Loucy (cell line): ENCODE measurements at regions not wholly inside any gene's neighbourhood (a gene's known extent, or its start where the extent isn't known, plus 50 kb on each side); places are given as distances from the start of the nearest gene placed in this dataset.
"Not testable (repeated sequence)": the region's sequence is repeated elsewhere in the genome, so short reads cannot be mapped to it uniquely, and the experiment has no call there.

Source experiments
- H2AFZ ChIP-seq: fragments of 200-600 bp; sonication (generic); 2 replicates; pipeline ENCODE4 v1.6.0; 2016; ENCODE audit warnings: antibody characterized with exemption, mild to moderate bottlenecking, low read length, moderate library complexity
- H3F3A ChIP-seq: fragments of 200-600 bp; 2 replicates; pipeline ENCODE4 v1.6.0; 2016; ENCODE audit warnings: antibody characterized with exemption, low read depth, mild to moderate bottlenecking
- H3K27me3 ChIP-seq: fragments of 200-600 bp; sonication (generic); 2 replicates; pipeline ENCODE4 v1.6.1; 2014; ENCODE audit warnings: low read length, mild to moderate bottlenecking; ENCODE audit not compliant: insufficient read depth, poor library complexity, severe bottlenecking
- H3K36me3 ChIP-seq: fragments of 200-600 bp; sonication (generic); 2 replicates; pipeline ENCODE4 v1.6.1; 2016; ENCODE audit warnings: low read length; ENCODE audit not compliant: insufficient read depth
- H3K4me1 ChIP-seq: fragments of 200-600 bp; sonication (generic); 2 replicates; pipeline ENCODE4 v1.5.1; 2014; ENCODE audit warnings: low read length, mild to moderate bottlenecking; ENCODE audit not compliant: insufficient read depth, poor library complexity, severe bottlenecking
- H3K4me2 ChIP-seq: fragments of 200-600 bp; sonication (generic); 2 replicates; pipeline ENCODE4 v1.6.0; 2014; ENCODE audit warnings: antibody characterized with exemption, low read length, low read depth, mild to moderate bottlenecking; ENCODE audit not compliant: poor library complexity, severe bottlenecking
- H3K4me3 ChIP-seq: fragments of 200-600 bp; sonication (generic); 2 replicates; pipeline ENCODE4 v1.5.1; 2014; ENCODE audit warnings: low read length, mild to moderate bottlenecking, mixed read lengths; ENCODE audit not compliant: poor library complexity, severe bottlenecking
- H3K79me2 ChIP-seq: fragments of 200-600 bp; sonication (generic); 2 replicates; pipeline ENCODE4 v1.6.1; 2014; ENCODE audit warnings: low read length; ENCODE audit not compliant: insufficient read depth
- H3K9ac ChIP-seq: fragments of 200-600 bp; sonication (generic); 2 replicates; pipeline ENCODE4 v1.6.0; 2014; ENCODE audit warnings: mild to moderate bottlenecking, low read depth, low read length, moderate library complexity; ENCODE audit not compliant: poor library complexity, severe bottlenecking
- H3K9me2 ChIP-seq: fragments of 200-600 bp; sonication (generic); replicated peaks from 2 replicates; pipeline ENCODE4 v1.6.1; 2016; ENCODE audit warnings: low read depth, low read length, mixed read lengths
- H3K9me3 ChIP-seq: fragments of 200-600 bp; sonication (generic); 2 replicates; pipeline ENCODE4 v1.6.1; 2014; ENCODE audit warnings: mild to moderate bottlenecking, antibody characterized with exemption, low read length, low read depth; ENCODE audit not compliant: insufficient read depth
- H4K20me1 ChIP-seq: fragments of 200-600 bp; sonication (generic); 2 replicates; pipeline ENCODE4 v1.6.0; 2014; ENCODE audit warnings: antibody characterized with exemption, low read length, mild to moderate bottlenecking; ENCODE audit not compliant: insufficient read depth, poor library complexity, severe bottlenecking
- EZH2phosphoT487 ChIP-seq: fragments of 200-600 bp; IDR thresholded peaks from 2 replicates; pipeline ENCODE4 v1.6.1; 2018; ENCODE audit warnings: antibody characterized with exemption, mild to moderate bottlenecking, moderate library complexity, borderline replicate concordance
- TF ChIP-seq, protein P1 (sequence below): fragments of 200-600 bp; sonication (generic); conservative IDR thresholded peaks from 2 replicates; pipeline ENCODE4 v1.5.1; 2014; ENCODE audit warnings: mild to moderate bottlenecking, antibody characterized with exemption, low read length

DNA sequence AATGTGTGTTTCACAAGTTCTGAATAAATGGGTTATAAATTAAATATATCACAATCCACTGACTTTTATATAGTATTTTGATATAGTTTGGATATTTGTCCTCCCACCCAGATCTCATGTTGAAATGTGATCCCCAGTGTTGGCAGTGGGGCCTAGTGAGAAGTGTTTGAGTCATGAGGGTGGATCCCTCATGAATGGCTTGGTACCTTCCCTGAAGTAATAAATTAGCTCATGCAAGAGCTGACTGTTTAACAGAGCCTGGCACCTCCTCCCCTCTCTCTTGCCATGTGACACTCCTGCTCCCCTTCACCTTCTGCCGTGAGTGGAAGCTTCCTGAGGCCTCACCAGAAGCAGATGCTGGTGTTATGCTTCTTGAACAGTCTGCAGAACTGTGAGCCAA lies 127.9 kb upstream of the PALM2AKAP2 start:
- Histone ChIP-seq H3K4me1 (no peaks in the 10 kb centered on the region), H4K20me1 (no peaks in the 10 kb centered on the region), H3K4me3 (no peak overlapping the region), H3K27me3 (no peaks in the 10 kb centered on the region), H2AFZ (no peak overlapping the region), H3K79me2 (no peaks in the 10 kb centered on the region), H3K9me3 (no peaks in the 10 kb centered on the region), H3K9me2 (no peaks in the 10 kb centered on the region), H3F3A (no peaks in the 10 kb centered on the region), H3K9ac (no peak overlapping the region), H3K36me3 (no peaks in the 10 kb centered on the region), H3K4me2 (no peak overlapping the region)
- TF ChIP-seq EZH2phosphoT487: no peak
- TF ChIP-seq, protein P1, sequence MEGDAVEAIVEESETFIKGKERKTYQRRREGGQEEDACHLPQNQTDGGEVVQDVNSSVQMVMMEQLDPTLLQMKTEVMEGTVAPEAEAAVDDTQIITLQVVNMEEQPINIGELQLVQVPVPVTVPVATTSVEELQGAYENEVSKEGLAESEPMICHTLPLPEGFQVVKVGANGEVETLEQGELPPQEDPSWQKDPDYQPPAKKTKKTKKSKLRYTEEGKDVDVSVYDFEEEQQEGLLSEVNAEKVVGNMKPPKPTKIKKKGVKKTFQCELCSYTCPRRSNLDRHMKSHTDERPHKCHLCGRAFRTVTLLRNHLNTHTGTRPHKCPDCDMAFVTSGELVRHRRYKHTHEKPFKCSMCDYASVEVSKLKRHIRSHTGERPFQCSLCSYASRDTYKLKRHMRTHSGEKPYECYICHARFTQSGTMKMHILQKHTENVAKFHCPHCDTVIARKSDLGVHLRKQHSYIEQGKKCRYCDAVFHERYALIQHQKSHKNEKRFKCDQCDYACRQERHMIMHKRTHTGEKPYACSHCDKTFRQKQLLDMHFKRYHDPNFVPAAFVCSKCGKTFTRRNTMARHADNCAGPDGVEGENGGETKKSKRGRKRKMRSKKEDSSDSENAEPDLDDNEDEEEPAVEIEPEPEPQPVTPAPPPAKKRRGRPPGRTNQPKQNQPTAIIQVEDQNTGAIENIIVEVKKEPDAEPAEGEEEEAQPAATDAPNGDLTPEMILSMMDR: no peak

DNA sequence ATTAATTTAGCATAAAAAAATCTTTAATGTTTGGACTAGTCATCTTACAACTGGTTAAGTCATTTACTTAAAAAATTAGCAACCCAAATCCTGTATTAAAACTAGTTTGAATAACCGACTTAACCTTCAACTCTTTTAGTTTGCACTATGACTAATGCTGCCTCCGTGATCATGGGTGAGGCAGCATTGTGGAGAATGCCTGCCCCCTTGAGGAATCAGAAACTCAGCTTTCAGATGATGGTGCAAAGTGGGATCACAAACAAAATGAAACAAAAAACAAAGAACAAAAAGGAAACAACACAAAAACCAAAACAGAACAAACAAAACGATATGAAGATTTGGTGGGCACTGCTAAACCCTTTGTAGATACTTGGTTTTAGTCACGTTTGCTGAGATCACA lies 127.0 kb upstream of the PALM2AKAP2 start:
- Histone ChIP-seq H3K79me2 (no peaks in the 10 kb centered on the region), H3K27me3 (no peaks in the 10 kb centered on the region), H2AFZ (no peak overlapping the region), H3K36me3 (no peaks in the 10 kb centered on the region), H3K9ac (no peak overlapping the region), H3K9me3 (no peaks in the 10 kb centered on the region), H3K4me2 (no peak overlapping the region), H3F3A (no peaks in the 10 kb centered on the region), H3K4me1 (no peaks in the 10 kb centered on the region), H3K4me3 (no peak overlapping the region), H4K20me1 (no peaks in the 10 kb centered on the region), H3K9me2 (no peaks in the 10 kb centered on the region)
- TF ChIP-seq, protein P1: no peak
- TF ChIP-seq EZH2phosphoT487: no peak

DNA sequence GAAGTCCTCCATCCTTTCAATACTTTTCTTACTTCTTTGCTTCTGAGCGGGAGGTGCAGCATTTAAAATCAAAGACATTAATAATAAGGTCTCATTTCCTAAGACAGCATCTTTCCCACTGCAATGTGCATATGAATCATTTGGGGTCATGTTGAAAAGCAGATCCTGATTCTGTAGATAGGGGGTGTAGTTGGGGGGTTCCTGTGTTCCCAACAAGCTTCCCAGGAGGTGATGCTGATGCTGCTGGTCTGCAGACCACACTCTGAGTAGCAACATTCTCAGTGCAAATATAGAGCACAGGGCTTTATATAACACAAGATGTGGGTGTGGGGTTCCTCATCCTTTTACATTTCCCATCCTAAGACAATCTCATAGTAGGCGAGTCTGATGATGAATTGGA lies 126.5 kb upstream of the PALM2AKAP2 start:
- Histone ChIP-seq H3K9ac (no peak overlapping the region), H2AFZ (no peak overlapping the region), H3K27me3 (no peaks in the 10 kb centered on the region), H3K4me3 (no peak overlapping the region), H3F3A (no peaks in the 10 kb centered on the region), H4K20me1 (no peaks in the 10 kb centered on the region), H3K4me1 (no peaks in the 10 kb centered on the region), H3K9me2 (no peaks in the 10 kb centered on the region), H3K9me3 (no peaks in the 10 kb centered on the region), H3K4me2 (no peak overlapping the region), H3K79me2 (no peaks in the 10 kb centered on the region), H3K36me3 (no peaks in the 10 kb centered on the region)
- TF ChIP-seq, protein P1: no peak
- TF ChIP-seq EZH2phosphoT487: no peak

DNA sequence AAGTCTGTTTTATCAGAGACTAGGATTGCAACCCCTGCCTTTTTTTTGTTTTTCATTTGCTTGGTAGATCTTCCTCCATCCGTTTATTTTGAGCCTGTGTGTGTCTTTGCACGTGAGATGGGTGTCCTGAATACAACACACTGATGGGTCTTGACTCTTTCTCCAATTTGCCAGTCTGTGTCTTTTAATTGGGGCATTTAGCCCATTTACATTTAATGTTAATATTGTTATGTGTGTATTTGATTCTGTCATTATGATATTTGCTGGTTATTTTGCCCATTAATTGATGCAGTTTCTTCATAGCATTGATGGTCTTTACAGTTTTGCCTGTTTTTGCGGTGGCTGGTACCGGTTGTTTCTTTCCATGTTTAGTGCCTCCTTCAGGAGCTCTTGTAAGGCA lies 116.0 kb upstream of the PALM2AKAP2 start:
- not testable (repeated sequence) for H2AFZ ChIP-seq

DNA sequence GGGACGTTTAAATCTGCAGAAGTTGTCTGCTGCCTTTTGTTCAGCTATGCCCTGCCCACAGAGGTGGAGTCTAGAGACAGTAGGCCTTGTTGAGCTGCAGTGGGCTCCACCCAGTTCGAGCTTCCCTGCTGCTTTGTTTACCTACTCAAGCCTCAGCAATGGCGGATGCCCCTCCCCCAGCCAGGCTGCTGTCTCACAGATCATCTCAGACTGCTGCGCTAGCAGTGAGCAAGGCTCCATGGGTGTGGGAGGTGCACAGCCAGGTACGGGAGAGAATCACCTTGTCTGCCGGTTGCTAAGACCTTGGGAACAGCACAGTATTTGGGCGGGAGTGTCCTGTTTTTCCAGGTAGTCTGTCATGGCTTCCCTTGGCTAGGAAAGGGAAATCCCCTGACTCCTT lies 114.3 kb upstream of the PALM2AKAP2 start:
- H2AFZ ChIP-seq, H3K9me3 ChIP-seq, H3K4me1 ChIP-seq, H3K9me2 ChIP-seq, H4K20me1 ChIP-seq, H3K27me3 ChIP-seq, H3F3A ChIP-seq, H3K4me2 ChIP-seq, H3K9ac ChIP-seq, H3K4me3 ChIP-seq, H3K36me3 ChIP-seq, H3K79me2 ChIP-seq: not testable (repeated sequence)

More for the DNA sequence above, 116.0 kb upstream of the PALM2AKAP2 start:
- H3K4me1 ChIP-seq, H3F3A ChIP-seq, H4K20me1 ChIP-seq, H3K27me3 ChIP-seq, H3K4me3 ChIP-seq, H3K36me3 ChIP-seq, H3K4me2 ChIP-seq, H3K9ac ChIP-seq, H3K79me2 ChIP-seq, H3K9me3 ChIP-seq, H3K9me2 ChIP-seq: not testable (repeated sequence)
